ENCODE measurements at regions not wholly inside any gene's neighbourhood (a gene's known extent, or its start where the extent isn't known, plus 50 kb on each side); places are given as distances from the start of the nearest gene placed in this dataset.
"Not testable (repeated sequence)": the region's sequence is repeated elsewhere in the genome, so short reads cannot be mapped to it uniquely, and the experiment has no call there.

DNA sequence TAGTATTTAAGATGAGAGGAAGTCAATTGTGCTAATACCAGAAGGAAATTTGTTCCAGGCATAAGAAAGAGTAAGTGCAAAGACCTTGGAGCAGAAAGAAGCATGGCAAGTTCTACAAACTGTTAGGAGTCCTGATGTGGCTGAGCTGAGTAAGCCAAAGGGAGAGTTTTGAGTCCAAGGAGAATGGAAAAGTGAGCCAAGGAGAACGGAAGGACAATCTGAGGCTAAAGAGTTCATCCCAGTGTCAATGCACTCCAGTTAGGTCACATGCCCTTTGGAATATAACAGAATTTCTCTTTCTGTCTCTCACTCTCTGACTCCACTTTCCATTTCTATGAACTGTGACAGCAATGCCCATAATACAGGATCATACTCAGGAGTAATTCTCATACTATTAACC is 224.7 kb downstream of the CAAP1 start:
- DNase-seq (ENCODE audit: low spot score) = no peak

GRCh38 chr9:26665666-26666065 is 226.9 kb downstream of the CAAP1 start:
- no peak for DNase-seq (ENCODE audit: low spot score)

- not testable (repeated sequence) for DNase-seq (ENCODE audit: low spot score)
Observed at GRCh38 chr9:26664087-26664773, 228.4 kb downstream of the CAAP1 start.

- DNase-seq (ENCODE audit: low spot score) = no peak
Observed at GRCh38 chr9:26662476-26662875, 230.1 kb downstream of the CAAP1 start.

DNA sequence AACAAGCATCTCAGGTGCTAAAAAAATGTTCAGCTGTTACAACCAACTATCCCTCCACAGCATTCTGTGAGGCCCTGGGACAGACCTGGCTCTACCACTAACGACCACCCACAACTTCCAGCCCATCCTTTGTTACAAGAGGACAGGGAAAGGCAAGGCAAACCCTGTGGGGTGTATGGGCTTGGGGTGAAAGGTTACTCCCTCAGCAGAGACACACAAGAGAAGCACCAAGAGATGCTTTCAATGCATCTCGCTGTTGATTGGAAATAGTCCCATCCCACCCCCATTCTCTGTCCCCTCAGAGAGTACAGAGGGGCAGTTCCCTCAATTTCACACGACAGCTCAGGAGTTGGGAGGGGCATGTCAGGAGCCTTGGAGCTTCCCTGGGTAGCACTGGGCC is 234.1 kb downstream of the CAAP1 start:
- DNase-seq (ENCODE audit: low spot score) = no peak

DNA sequence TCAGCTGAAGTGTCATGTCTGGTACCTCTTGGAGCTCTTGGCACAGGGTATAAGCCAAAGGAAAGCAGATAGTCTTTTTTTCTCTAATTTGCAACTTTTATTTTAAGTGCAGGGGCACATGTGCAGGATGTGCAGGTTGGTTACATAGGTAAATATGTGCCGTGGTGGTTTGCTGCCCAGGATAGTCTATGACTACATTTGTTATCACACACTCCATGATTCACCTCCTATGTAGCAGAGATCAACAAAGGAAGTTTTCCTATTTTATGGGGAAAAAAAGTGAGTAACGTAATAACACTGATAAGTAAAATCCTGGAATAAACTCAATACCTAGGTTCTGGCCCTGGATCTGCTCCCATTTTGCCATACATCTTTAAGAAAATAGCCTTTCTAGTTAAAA is 234.6 kb downstream of the CAAP1 start:
- DNase-seq (ENCODE audit: low spot score) = no peak

DNA sequence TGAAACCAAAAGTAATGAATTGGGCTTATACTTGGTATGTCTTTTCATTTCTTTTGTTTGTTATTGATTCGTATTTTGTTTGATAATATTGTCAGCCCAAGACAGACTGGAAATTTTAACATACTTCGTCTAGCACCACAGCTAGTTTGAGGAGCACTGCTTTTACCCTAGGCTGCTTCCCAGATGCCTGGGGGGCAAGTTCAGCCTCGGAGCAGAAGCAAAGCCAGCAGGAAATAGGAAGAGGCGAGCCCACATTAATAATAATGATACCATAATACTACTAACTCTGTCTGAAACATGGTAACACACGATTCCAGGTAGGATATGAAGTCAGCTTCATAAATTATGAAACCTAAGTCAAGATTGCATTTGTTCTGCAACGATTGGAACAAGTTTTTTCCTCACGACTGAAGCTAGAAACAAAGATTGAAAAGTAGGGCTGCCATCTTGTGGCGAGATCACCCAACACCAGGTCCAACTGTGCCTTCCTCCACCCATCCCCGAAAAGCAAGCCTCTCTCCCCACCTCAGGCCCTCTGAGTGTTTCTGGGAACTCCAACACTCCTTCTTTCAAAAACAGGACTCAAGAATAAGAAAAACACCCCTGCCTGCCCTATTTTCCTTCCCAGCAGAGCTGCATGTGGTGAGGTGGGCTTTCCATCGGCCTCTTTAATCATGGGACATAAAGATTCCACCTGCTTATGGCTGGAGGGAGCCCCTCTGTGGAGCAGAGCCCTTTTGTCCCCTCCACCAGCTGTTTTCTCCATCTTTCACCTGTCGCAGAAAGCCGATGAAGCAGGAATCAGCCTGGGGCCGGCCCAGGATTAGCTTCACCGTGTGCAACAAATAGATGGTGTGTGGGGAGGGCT is 236.4 kb downstream of the CAAP1 start:
- peak; percentile 57 for DNase-seq (ENCODE audit: low spot score)

GRCh38 chr9:26655166-26655565 is 237.4 kb downstream of the CAAP1 start:
- DNase-seq (ENCODE audit: low spot score) = no peak

DNA sequence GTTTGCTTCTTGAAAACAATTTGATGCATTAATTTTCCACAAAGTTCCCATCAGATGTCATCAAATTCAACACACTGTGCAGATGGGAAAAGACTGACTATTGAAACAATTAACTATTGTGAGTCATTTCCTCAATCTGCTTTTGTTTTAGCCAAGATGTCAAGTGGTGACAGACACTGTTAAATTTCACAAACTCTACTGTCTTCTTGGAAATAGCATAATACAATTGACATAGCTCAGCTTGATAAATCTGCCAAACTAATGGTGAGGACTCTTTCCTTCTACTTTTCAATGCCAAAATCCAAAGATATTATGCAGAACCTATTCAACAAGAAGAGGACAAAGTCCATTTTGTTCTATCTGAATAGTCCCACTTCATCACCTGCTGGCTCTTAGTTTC is 242.3 kb downstream of the CAAP1 start:
- no peak for DNase-seq (ENCODE audit: low spot score)

DNA sequence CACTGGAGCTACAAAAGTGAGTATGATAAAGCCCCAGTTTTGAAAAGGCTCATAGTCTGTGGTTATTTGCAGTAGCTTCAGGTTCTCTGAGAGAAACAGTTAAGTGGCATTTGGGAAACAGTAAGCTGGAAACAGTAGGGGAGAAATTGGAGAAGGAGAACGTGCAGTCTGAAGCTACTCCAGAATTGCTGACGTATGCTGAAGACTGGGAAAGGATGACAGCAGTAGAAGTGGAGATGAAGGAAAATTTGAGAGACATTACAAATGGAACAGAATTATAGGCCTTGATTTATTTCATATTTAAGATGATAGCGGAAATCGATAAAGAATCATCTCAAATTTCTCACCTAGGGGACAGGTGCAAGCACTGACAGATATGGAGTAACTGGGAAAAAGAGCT is 248.8 kb downstream of the CAAP1 start:
- no peak for DNase-seq (ENCODE audit: low spot score)

- DNase-seq (ENCODE audit: low spot score) = no peak
Observed at GRCh38 chr9:26639761-26640160, 252.8 kb downstream of the CAAP1 start.

- DNase-seq (ENCODE audit: low spot score) = no peak
Observed at GRCh38 chr9:26637101-26637500, 255.5 kb downstream of the CAAP1 start.

GRCh38 chr9:26613851-26614350 is 278.7 kb downstream of the CAAP1 start:
- not testable (repeated sequence) for DNase-seq (ENCODE audit: low spot score)

DNA sequence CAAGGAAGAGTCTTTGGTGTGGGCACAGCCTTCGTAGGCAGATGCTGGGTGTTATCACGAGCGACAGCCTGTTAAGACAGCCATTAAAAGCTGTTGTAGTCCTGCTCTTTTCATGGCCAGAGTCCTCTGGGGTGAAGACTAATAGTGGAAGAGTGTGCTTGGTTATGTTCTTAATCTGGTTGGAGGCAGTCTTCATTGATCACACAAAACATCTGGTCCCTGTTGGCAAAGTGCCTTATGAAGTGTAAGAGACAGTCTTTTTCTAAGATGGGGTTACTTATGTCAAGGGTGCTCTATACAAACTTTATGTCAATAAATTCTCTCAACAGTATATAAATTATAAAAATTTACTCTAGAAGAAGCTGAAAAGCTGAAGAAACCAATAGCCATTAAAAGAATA is 280.4 kb downstream of the CAAP1 start:
- DNase-seq (ENCODE audit: low spot score) = no peak

DNA sequence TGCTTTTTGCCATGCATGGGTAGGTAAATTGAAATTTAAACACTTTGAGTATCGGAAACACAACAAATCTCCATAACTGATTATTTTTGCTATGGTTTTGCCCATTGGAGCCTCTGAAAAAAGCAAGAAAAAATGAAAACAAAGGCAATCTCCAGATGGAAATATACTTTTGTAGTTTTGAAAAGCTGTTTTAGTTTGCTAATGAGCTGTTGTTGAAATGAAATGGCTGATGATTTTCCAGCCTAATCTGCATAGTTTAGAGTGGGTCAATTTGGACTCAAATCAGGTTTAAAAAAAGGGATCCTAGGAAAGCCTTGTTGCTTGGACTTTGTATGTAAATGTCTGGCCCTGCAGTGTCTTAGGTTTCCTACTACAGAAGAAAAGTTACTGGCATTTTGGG is 285.8 kb downstream of the CAAP1 start:
- DNase-seq (ENCODE audit: low spot score) = no peak

DNA sequence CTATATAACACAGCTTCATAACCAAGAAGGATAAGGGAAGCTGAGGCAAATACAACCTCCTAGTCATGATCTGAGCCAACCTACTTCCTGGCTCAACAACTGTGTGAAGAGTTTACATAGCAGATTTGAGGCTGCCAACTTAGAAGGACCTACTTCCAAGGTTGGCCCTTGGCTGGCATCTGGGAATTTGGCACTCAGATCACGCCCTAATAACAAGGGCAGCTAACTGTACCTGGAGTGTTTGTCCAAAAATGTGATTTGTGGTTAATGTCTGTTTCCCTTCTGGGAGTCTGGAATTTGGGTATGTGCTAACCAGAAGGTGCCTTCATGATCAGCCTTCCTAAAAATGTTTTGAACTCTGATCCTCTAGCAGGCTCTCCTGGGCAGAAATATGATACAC is 287.2 kb downstream of the CAAP1 start:
- DNase-seq (ENCODE audit: low spot score) = no peak

GRCh38 chr9:26604076-26604662 is 288.4 kb downstream of the CAAP1 start:
- DNase-seq (ENCODE audit: low spot score) = no peak

DNA sequence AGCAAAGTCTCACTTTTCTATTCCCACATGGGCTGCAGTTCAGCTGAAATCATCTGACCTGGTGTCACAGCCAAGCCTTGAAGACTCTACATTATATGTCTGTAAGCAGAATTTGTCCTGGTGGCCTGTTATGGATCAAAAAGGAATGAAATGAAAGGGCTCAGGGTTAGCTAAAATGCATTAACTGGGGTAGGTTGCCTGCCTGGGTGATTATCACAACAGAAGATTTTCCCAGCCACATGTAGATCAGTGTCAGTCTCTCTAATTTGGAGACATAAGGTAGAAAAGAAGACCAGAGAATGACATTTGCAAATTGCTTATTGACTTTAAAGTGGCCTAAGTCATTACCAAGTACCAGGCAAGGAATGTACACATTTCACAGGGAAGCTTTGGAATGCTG is 289.0 kb downstream of the CAAP1 start:
- DNase-seq (ENCODE audit: low spot score) = no peak

DNA sequence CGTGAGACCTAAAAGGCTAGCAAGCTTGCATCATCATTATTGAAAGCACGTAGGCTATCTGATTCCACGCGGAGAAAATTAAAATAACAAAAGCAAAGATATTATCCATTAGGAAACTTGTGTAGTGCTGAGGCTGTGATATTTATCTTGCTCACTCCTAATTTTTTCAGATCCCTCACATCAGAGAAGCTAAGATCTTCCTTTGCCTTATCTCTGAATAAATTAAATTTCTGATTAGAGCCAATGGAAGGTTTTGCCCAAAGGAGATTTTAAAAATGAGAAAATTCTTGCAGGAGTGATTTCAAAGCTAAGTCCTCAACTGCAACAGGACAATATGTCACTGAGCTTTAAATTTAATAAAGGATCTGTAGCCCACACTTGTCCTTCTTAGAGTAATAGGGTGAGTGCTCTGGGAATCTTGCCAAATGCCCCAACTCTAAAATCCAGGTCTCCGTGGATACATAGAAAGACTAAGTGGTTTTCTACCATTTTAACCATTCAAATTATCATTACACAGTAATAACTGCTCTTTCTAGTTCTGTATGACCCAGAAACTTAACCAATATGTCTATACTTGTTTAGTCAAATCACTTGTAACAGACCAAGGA is 295.0 kb downstream of the CAAP1 start:
- DNase-seq (ENCODE audit: low spot score) = no peak

DNA sequence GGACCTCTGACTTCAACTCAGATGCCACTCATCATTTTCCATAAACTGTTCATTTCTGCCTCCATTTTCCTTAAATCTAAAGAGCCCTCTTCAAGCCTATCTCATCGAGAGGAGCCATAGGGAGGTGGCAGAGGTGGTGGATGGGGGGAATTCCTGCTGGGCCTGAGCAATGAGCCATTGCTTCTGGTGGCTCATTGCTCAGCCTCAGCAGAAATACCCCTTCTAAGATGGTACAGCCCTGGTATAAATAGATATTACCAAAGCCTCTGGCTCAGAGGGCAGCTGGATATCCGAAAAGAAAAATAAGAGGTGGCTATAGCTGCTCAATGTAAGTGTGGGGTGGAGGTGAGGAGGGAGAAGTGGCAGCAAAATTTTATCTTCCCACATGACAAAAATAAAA is 313.5 kb downstream of the CAAP1 start:
- DNase-seq (ENCODE audit: low spot score) = no peak

GRCh38 chr9:26574898-26575440 is 317.6 kb downstream of the CAAP1 start:
- DNase-seq (ENCODE audit: low spot score) = no peak

DNA sequence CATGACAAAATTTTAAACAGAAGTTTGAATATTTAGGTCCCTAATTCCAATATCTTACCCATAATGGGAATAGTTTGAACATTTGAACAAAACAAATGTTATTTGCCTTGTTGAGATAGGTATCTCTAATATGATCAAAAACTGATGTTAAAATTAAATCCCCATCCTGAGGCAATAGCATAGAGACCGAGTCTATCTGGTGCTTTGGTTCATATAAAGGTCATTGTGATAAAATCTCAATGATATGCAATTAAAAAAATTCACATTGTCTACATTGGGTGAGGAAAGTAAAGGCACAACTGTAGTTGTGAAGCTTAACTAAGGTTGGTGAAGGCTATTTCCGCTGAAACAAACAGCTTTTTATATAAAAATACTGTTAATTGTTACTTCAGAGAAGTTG is 318.3 kb downstream of the CAAP1 start:
- DNase-seq (ENCODE audit: low spot score) = no peak
